ENCODE measurements at regions not wholly inside any gene's neighbourhood (a gene's known extent, or its start where the extent isn't known, plus 50 kb on each side); places are given as distances from the start of the nearest gene placed in this dataset.

DNA sequence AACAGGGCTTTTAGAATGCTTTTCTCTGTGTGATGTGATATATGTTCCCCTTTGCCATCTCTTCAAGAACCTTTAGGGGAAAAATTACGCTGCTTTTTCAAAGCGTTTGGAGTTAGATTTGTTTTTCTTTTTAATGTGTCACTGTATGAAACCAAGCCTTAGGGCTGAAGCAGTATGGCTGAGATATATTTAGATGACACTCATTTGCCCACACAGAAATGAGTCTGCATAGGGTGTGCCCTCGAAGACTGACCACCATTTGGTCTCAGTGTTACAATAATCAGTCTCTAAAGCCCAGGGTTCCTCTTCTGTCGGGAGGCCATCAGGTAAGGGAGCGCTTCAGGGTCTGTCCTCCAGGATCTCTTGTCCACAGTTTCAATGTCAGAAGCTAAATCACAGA lies 213.0 kb upstream of the NCAM1 start:
- TF ChIP-seq, protein P1, sequence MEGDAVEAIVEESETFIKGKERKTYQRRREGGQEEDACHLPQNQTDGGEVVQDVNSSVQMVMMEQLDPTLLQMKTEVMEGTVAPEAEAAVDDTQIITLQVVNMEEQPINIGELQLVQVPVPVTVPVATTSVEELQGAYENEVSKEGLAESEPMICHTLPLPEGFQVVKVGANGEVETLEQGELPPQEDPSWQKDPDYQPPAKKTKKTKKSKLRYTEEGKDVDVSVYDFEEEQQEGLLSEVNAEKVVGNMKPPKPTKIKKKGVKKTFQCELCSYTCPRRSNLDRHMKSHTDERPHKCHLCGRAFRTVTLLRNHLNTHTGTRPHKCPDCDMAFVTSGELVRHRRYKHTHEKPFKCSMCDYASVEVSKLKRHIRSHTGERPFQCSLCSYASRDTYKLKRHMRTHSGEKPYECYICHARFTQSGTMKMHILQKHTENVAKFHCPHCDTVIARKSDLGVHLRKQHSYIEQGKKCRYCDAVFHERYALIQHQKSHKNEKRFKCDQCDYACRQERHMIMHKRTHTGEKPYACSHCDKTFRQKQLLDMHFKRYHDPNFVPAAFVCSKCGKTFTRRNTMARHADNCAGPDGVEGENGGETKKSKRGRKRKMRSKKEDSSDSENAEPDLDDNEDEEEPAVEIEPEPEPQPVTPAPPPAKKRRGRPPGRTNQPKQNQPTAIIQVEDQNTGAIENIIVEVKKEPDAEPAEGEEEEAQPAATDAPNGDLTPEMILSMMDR (IDR thresholded peaks at IDR 0.05), result no peak
- TF ChIP-seq POLR2A (IDR thresholded peaks at IDR 0.05), result no peak
